Spleen (tissue), 11 donors: ENCODE measurements at regions not wholly inside any gene's neighbourhood (a gene's known extent, or its start where the extent isn't known, plus 50 kb on each side); places are given as distances from the start of the nearest gene placed in this dataset.
"Not testable (repeated sequence)": the region's sequence is repeated elsewhere in the genome, so short reads cannot be mapped to it uniquely, and the experiment has no call there.

Experiments
- DNase-seq: peaks from one replicate; pipeline ENCODE4 v3.0.0-alpha.2; 2020
- H3K27ac ChIP-seq, 8 donors: fragments of 200-600 bp; sonication (generic) in 7 of 8; 1 replicate in 4 of 8; 2 replicates in 4 of 8; pipeline versions ENCODE4 v1.5.0 to v1.8.0; 2016 to 2021; ENCODE audit warnings: inconsistent platforms in 4 of 8, mild to moderate bottlenecking in 4 of 8, moderate library complexity in 1 of 8
- H3K27me3 ChIP-seq, 7 donors: fragments of 200-600 bp; sonication (generic) in 6 of 7; replicated peaks in 1 of 7; 1 replicate in 4 of 7; 2 replicates in 3 of 7; pipeline versions ENCODE4 v1.5.0 to v1.8.0; 2016 to 2021; ENCODE audit warnings: inconsistent platforms in 3 of 7, mild to moderate bottlenecking in 1 of 7
- H3K36me3 ChIP-seq, 6 donors: fragments of 200-600 bp; sonication (generic) in 5 of 6; 1 replicate in 4 of 6; 2 replicates in 2 of 6; pipeline versions ENCODE4 v1.5.0 to v1.8.0; 2016 to 2021; ENCODE audit warnings: inconsistent platforms in 2 of 6
- H3K4me1 ChIP-seq, 6 donors: fragments of 200-600 bp; sonication (generic) in 5 of 6; 1 replicate in 3 of 6; 2 replicates in 3 of 6; pipeline versions ENCODE4 v1.5.0 to v1.8.0; 2016 to 2021; ENCODE audit warnings: inconsistent platforms in 3 of 6
- H3K4me3 ChIP-seq, 8 donors: fragments of 200-600 bp; sonication (generic) in 7 of 8; 1 replicate in 4 of 8; 2 replicates in 4 of 8; pipeline versions ENCODE4 v1.5.0 to v1.8.0; 2016 to 2021; ENCODE audit warnings: inconsistent platforms in 4 of 8, mild to moderate bottlenecking in 4 of 8, moderate library complexity in 2 of 8
- H3K9me3 ChIP-seq, 8 donors: fragments of 200-600 bp; sonication (generic) in 7 of 8; 1 replicate in 4 of 8; 2 replicates in 4 of 8; pipeline versions ENCODE4 v1.5.0 to v1.8.0; 2016 to 2021; ENCODE audit warnings: inconsistent platforms in 4 of 8
- POLR2A ChIP-seq, 3 donors: fragments of 450-650 bp; IDR thresholded peaks; one replicate each; pipeline ENCODE4 v1.5.1; 2017; ENCODE audit warnings: antibody characterized with exemption in 3 of 3, mild to moderate bottlenecking in 1 of 3
- POLR2AphosphoS5 ChIP-seq, 3 donors: sonication (generic); formaldehyde crosslinking; IDR thresholded peaks; one replicate each; pipeline ENCODE4 v1.5.1; 2017; ENCODE audit warnings: antibody characterized with exemption in 3 of 3
- WGBS, 5 donors: extraction: QIAGEN DNeasy Blood & Tissue Kit in 3 of 5; methylation state at CpG; one replicate each; pipeline versions ENCODE4 v1.1.5 to v1.1.7; 2013 to 2018; 5-methylcytosine and 5-hydroxymethylcytosine counted together
- intact Hi-C: fragments of 100-400 bp; cut with DNase I; formaldehyde crosslinking; loops from one replicate; pipeline ENCODE4 v1.15.0; 2023; ENCODE audit warnings: low total_unique reads
- TF ChIP-seq, protein P1 (sequence below), 11 experiments: fragments of 200-600 bp in 7 of 11; fragments of 450-650 bp in 4 of 11; sonication (generic) in 4 of 11; IDR thresholded peaks in 8 of 11; conservative IDR thresholded peaks in 3 of 11; 1 replicate in 7 of 11; 2 replicates in 4 of 11; pipeline versions ENCODE4 v1.4.0 to v1.8.0; 2016 to 2021; ENCODE audit warnings: antibody characterized with exemption in 11 of 11, inconsistent platforms in 4 of 11, mild to moderate bottlenecking in 1 of 11
- donor health status: healthy with polysubstance abuse.
- donor health status: DM: no; HTN: no; CAD: no; lungs with moderate emphysema.
- donor health status: DM: no; HTN: no; CAD: no.
- donor health status: Bipolar disorder and iron deficiency.
- donor health status: healthy.
- donor health status: DM: no; HTN: no; CAD: no.
- donor health status: DM: yes; HTN: yes; CAD: no.

DNA sequence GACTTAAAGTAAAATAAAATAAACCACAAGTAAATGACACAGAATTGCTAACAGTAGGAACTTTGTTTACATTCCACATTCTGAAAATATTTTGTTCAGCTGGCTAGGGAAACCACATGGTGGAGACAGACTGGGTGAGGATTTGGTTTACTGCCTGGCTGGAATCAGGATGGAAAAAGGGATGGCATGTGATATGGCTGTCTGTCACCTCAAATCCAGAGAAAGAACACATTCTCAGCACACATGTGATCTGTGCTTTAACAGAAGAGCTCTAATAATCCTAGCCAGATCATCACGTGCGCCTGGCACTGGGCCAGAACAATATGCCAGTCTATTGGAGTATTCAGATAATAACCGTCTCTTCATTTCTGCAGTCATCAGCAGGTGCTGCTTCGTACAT is 90.9 kb upstream of the PIP4K2A start:
- intact Hi-C loops = no loop called here
- H3K4me3 ChIP-seq = no peak overlapping the region
- TF ChIP-seq POLR2AphosphoS5 (IDR thresholded peaks at IDR 0.05) (no peak), POLR2A (IDR thresholded peaks at IDR 0.05) (no peak)
- TF ChIP-seq, protein P1, sequence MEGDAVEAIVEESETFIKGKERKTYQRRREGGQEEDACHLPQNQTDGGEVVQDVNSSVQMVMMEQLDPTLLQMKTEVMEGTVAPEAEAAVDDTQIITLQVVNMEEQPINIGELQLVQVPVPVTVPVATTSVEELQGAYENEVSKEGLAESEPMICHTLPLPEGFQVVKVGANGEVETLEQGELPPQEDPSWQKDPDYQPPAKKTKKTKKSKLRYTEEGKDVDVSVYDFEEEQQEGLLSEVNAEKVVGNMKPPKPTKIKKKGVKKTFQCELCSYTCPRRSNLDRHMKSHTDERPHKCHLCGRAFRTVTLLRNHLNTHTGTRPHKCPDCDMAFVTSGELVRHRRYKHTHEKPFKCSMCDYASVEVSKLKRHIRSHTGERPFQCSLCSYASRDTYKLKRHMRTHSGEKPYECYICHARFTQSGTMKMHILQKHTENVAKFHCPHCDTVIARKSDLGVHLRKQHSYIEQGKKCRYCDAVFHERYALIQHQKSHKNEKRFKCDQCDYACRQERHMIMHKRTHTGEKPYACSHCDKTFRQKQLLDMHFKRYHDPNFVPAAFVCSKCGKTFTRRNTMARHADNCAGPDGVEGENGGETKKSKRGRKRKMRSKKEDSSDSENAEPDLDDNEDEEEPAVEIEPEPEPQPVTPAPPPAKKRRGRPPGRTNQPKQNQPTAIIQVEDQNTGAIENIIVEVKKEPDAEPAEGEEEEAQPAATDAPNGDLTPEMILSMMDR (IDR thresholded peaks at IDR 0.05 in 8 of 11, conservative IDR thresholded peaks at IDR 0.05 in 3 of 11) = no peak
- H3K36me3 ChIP-seq = no peaks in the 10 kb centered on the region
- H3K27me3 ChIP-seq = no peaks in the 10 kb centered on the region
- 56 to 74% (median 67%) methylated on average over 4 of the region's 4 CpGs for WGBS, 5 donors
- no peak for DNase-seq
- no peaks in the 10 kb centered on the region for H3K4me1 ChIP-seq
- H3K9me3 ChIP-seq = no peaks in the 10 kb centered on the region
- H3K27ac ChIP-seq = no peak overlapping the region

- H3K27me3 ChIP-seq = no peaks in the 10 kb centered on the region
- no peaks in the 10 kb centered on the region for H3K4me1 ChIP-seq
- WGBS, 5 donors = 43 to 61% (median 55%) methylated on average over 2 of the region's 2 CpGs
- H3K36me3 ChIP-seq = no peaks in the 10 kb centered on the region
- H3K4me3 ChIP-seq = no peak overlapping the region
- H3K9me3 ChIP-seq = no peaks in the 10 kb centered on the region
- no peak for DNase-seq
- TF ChIP-seq, protein P1 (IDR thresholded peaks at IDR 0.05 in 8 of 11, conservative IDR thresholded peaks at IDR 0.05 in 3 of 11) = no peak
- TF ChIP-seq POLR2AphosphoS5 (IDR thresholded peaks at IDR 0.05) (no peak), POLR2A (IDR thresholded peaks at IDR 0.05) (no peak)
- intact Hi-C loops = no loop called here
- no peak overlapping the region for H3K27ac ChIP-seq
These were observed 89.0 kb upstream of the PIP4K2A start for GRCh38 chr10:22803261-22803885.

DNA sequence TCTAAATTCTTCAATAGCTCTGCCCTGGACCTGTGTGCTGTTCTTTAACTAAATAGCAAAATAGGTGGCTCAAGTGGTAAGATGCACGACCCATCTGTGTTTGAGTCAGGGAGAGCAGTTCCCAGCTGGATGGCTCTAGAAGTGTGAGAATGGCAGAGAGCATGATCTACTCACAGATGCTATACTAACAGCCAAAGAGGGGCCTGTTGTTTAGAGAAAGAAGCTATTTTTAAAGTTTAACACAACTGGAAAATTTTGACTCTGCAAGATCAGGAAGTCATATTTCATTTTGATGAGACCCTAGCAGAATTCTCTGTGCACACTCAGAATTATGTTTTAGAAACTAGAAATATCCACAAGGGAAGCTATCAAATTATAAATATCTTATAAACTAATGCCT is 87.4 kb upstream of the PIP4K2A start:
- no peaks in the 10 kb centered on the region for H3K9me3 ChIP-seq
- DNase-seq = no peak
- WGBS, 5 donors = 15 to 39% (median 35%) methylated on average over 1 of the region's 1 CpG

GRCh38 chr10:22797796-22798195 is 83.4 kb upstream of the PIP4K2A start:
- DNase-seq, H3K27ac ChIP-seq, H3K9me3 ChIP-seq, H3K36me3 ChIP-seq, H3K4me3 ChIP-seq, H3K27me3 ChIP-seq, H3K4me1 ChIP-seq, intact Hi-C loops: not testable (repeated sequence)
- 69 to 88% (median 74%) methylated on average over 1 of the region's 1 CpG for WGBS, 5 donors

More for the DNA sequence above, 87.4 kb upstream of the PIP4K2A start:
- H3K36me3 ChIP-seq = no peaks in the 10 kb centered on the region
- H3K4me3 ChIP-seq = no peak overlapping the region
- TF ChIP-seq POLR2AphosphoS5 (IDR thresholded peaks at IDR 0.05) (no peak), POLR2A (IDR thresholded peaks at IDR 0.05) (no peak)
- TF ChIP-seq, protein P1 (IDR thresholded peaks at IDR 0.05 in 8 of 11, conservative IDR thresholded peaks at IDR 0.05 in 3 of 11) = no peak
- no peak overlapping the region for H3K27ac ChIP-seq
- no peaks in the 10 kb centered on the region for H3K27me3 ChIP-seq
- no peaks in the 10 kb centered on the region for H3K4me1 ChIP-seq
- intact Hi-C loops = no loop called here

DNA sequence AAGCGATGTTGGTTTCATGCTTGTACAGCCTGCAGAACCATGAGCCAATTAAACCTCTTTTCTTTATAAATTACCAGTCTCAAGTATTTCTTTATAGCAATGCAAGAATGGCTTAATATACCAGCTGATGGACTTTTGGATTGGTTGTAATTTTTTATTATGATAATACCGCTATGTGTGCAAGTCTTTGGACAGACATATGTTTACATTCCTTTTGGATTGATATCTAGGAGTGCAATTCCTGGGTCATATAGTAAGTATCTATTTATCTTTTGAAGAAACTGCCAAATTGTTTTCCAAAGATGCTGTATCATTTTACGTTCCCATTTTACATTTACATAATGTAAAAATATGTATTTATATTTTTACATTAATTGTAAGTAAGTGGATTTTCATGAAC is 81.2 kb upstream of the PIP4K2A start:
- 93 to 97% (median 96%) methylated on average over 3 of the region's 3 CpGs for WGBS, 5 donors
- no peaks in the 10 kb centered on the region for H3K9me3 ChIP-seq
- no peaks in the 10 kb centered on the region for H3K36me3 ChIP-seq
- no peak overlapping the region for H3K27ac ChIP-seq
- no peak for DNase-seq
- H3K4me3 ChIP-seq = no peak overlapping the region
- intact Hi-C loops = no loop called here
- no peaks in the 10 kb centered on the region for H3K27me3 ChIP-seq
- no peaks in the 10 kb centered on the region for H3K4me1 ChIP-seq
- TF ChIP-seq, protein P1 (IDR thresholded peaks at IDR 0.05 in 8 of 11, conservative IDR thresholded peaks at IDR 0.05 in 3 of 11) = no peak
- TF ChIP-seq POLR2A (IDR thresholded peaks at IDR 0.05) = no peak
